ENCODE measurements at regions not wholly inside any gene's neighbourhood (a gene's known extent, or its start where the extent isn't known, plus 50 kb on each side); places are given as distances from the start of the nearest gene placed in this dataset.
"Not testable (repeated sequence)": the region's sequence is repeated elsewhere in the genome, so short reads cannot be mapped to it uniquely, and the experiment has no call there.

DNA sequence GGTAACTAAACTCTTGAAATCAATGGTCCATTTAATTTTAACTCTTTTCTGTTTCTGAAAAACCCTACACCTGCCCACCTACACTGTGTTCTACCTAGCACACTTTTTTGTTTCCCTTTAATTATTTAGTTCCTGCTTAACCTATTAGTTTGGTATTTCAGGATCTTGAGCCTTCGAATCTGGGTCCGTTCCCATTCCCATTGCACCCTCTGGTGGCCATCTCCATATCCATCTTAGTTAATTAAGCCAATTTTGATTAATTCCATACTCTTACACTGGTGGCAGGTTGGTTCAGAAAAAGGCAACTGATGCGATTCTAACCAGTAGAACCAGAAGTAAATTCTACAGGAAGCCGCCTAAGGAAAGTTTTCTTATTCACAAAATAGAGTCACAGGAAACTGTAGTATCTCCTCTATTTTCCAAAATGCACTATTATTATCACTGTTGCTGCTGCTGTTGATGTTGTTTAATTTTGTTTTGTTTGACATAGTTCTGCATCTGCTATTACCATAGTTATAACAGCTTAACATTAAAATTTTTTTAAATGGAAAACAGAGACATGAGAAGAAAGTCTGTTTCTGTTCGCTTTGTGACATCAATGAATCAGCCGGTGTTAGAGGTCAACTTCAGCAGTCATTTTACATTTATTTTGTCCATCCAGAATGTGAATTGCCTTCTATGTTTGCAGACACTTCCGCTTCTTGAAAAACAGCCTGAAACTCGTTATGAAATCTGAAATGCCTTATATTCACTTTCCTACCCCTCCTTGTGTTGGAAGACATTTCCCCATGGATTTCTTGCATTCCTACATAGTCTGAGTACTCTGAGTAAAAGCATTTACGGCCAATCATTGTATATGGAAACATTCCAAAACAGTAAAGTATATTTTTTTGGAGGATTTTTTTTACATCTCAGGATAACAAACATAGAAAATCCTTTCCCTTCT lies 115.5 kb upstream of the NCAM2 start:
- Histone ChIP-seq H3K36me3 (ENCODE audit: control insufficient read depth, insufficient read depth, low read length) (no peaks in the 10 kb centered on the region), H3K4me3 (replicated peaks; ENCODE audit: low read depth, low read length) (no peak overlapping the region), H3K27me3 (replicated peaks; ENCODE audit: control insufficient read depth, insufficient read depth, low read length) (no peaks in the 10 kb centered on the region)
- TF ChIP-seq, protein P1, sequence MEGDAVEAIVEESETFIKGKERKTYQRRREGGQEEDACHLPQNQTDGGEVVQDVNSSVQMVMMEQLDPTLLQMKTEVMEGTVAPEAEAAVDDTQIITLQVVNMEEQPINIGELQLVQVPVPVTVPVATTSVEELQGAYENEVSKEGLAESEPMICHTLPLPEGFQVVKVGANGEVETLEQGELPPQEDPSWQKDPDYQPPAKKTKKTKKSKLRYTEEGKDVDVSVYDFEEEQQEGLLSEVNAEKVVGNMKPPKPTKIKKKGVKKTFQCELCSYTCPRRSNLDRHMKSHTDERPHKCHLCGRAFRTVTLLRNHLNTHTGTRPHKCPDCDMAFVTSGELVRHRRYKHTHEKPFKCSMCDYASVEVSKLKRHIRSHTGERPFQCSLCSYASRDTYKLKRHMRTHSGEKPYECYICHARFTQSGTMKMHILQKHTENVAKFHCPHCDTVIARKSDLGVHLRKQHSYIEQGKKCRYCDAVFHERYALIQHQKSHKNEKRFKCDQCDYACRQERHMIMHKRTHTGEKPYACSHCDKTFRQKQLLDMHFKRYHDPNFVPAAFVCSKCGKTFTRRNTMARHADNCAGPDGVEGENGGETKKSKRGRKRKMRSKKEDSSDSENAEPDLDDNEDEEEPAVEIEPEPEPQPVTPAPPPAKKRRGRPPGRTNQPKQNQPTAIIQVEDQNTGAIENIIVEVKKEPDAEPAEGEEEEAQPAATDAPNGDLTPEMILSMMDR (IDR thresholded peaks at IDR 0.05; ENCODE audit: insufficient read depth, low read length, poor library complexity, severe bottlenecking), result peak; percentile 18
- no peak for DNase-seq (ENCODE audit: extremely low read depth, insufficient read length)

DNA sequence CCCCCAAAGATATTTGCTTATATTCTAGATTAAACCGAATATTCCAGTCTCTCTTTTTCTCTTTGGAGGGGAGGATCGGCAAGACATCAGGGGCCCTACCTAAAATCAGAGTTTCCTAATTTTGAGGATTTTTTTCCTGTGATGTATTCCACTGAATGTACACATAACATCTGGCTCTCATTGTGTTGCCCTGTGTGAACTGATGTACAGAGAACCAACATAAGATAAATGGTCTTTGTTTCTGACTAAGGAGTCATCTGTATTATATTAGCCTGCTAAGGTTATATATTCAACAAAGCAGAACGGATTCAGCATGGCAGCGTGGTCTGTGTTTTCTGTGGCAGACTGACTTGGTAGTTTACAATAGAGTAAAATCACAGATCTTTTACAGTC lies 114.8 kb upstream of the NCAM2 start:
- Histone ChIP-seq H3K4me3 (replicated peaks; ENCODE audit: low read depth, low read length) (no peak overlapping the region), H3K36me3 (ENCODE audit: control insufficient read depth, insufficient read depth, low read length) (no peaks in the 10 kb centered on the region), H3K27me3 (replicated peaks; ENCODE audit: control insufficient read depth, insufficient read depth, low read length) (no peaks in the 10 kb centered on the region)
- no peak for DNase-seq (ENCODE audit: extremely low read depth, insufficient read length)
- TF ChIP-seq, protein P1 (IDR thresholded peaks at IDR 0.05; ENCODE audit: insufficient read depth, low read length, poor library complexity, severe bottlenecking), result no peak

DNA sequence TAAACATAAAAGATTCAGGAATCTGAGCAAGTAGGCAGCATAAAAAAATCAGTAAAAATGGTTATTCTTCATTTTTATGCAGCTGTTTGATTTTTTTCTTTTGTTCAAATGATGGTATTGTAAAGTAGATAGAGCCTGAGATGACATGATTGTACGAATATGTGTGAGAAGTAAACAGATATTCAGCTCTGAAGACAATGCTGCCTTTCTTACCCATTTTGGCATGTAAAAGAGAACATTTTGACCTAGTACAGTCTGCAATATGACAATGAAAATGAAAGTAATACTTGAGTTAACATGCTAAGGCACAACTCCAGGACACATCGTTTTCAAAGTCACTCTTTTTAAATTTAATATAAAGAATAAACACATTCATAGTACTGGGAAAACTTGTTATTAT lies 95.7 kb upstream of the NCAM2 start:
- H3K4me3 ChIP-seq (replicated peaks; ENCODE audit: low read depth, low read length), result no peak overlapping the region
- no peaks in the 10 kb centered on the region for H3K36me3 ChIP-seq (ENCODE audit: control insufficient read depth, insufficient read depth, low read length)
- TF ChIP-seq, protein P1 (IDR thresholded peaks at IDR 0.05; ENCODE audit: insufficient read depth, low read length, poor library complexity, severe bottlenecking), result no peak
- DNase-seq (ENCODE audit: extremely low read depth, insufficient read length), result no peak
- no peaks in the 10 kb centered on the region for H3K27me3 ChIP-seq (replicated peaks; ENCODE audit: control insufficient read depth, insufficient read depth, low read length)

DNA sequence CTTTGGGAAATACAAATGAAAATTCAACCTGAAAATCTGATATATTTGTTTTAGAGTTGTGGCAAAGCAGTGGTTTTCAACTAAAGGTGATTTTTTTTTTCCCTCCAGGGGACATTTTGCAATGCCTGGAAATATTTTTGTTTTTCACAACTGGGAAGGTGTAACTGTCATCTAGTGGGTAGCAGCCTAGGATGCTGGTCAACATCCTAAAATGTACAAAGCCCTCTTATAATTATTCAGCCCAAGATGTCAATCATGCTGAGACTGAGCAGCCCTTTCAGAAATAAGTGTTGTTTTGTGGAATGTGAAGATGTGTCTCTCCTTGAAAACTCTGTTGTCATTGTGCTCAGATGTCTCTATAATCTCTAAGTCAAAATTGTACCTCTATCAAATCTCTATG lies 95.2 kb upstream of the NCAM2 start:
- Histone ChIP-seq H3K27me3 (replicated peaks; ENCODE audit: control insufficient read depth, insufficient read depth, low read length) (no peaks in the 10 kb centered on the region), H3K36me3 (ENCODE audit: control insufficient read depth, insufficient read depth, low read length) (no peaks in the 10 kb centered on the region), H3K4me3 (replicated peaks; ENCODE audit: low read depth, low read length) (no peak overlapping the region)
- TF ChIP-seq, protein P1 (IDR thresholded peaks at IDR 0.05; ENCODE audit: insufficient read depth, low read length, poor library complexity, severe bottlenecking), result no peak
- no peak for DNase-seq (ENCODE audit: extremely low read depth, insufficient read length)

DNA sequence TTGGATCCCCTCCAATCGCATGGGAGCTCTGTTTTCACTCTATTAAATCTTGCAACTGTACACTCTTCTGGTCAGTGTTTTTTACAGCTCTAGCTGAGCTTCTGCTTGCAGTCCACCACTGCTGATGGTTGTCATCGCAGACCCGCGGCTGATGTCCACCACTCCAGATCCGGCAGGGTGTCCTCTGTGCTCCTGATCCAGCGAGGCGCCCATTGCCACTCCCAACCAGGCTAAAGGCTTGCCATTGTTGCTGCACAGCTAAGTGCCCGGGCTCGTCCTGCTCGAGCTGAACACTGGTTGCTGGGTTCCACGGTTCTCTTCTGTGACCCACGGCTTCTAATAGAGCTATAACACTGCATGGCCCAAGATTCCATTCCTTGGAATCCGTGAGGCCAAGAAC lies 70.7 kb upstream of the NCAM2 start:
- not testable (repeated sequence) for H3K36me3 ChIP-seq (ENCODE audit: control insufficient read depth, insufficient read depth, low read length); H3K4me3 ChIP-seq (replicated peaks; ENCODE audit: low read depth, low read length); DNase-seq (ENCODE audit: extremely low read depth, insufficient read length); H3K27me3 ChIP-seq (replicated peaks; ENCODE audit: control insufficient read depth, insufficient read depth, low read length)

DNA sequence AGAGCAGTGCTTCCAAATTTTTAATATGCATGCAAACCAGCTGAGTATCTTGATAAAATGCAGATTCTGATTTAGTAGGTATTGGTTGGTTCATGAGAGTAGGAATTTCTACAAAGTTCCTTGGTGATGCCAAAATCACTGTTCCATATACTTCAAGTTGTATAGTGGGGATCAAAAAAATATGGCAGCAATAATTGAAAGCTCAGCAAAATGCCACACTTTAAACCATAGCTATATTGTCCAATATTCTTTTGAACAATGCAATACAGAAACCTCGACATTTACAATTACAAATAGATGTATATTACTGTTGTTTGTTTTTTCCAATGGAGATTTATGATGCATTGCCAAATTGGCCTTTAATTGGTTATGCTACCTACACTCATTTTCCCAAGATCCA lies 55.7 kb upstream of the NCAM2 start:
- no peaks in the 10 kb centered on the region for H3K36me3 ChIP-seq (ENCODE audit: control insufficient read depth, insufficient read depth, low read length)
- no peak overlapping the region for H3K4me3 ChIP-seq (replicated peaks; ENCODE audit: low read depth, low read length)
- H3K27me3 ChIP-seq (replicated peaks; ENCODE audit: control insufficient read depth, insufficient read depth, low read length), result no peaks in the 10 kb centered on the region
- no peak for DNase-seq (ENCODE audit: extremely low read depth, insufficient read length)
- TF ChIP-seq, protein P1 (IDR thresholded peaks at IDR 0.05; ENCODE audit: insufficient read depth, low read length, poor library complexity, severe bottlenecking), result no peak

Data from GM06990 (cell line).